MCF 10A (cell line): ENCODE measurements at regions not wholly inside any gene's neighbourhood (a gene's known extent, or its start where the extent isn't known, plus 50 kb on each side); places are given as distances from the start of the nearest gene placed in this dataset.

ENCODE experiments used
- BruUV-seq: library from RNA; stranded (reverse); fragments of 400-500 nt; replicated peaks from 2 replicates; lab custom pipeline; 2021; lab: Mats Ljungman, UMichigan
- CTCF ChIA-PET: fragments of 300-600 bp; sonication (Branson Sonifier 250); formaldehyde crosslinking; extraction: SDS; loops from one replicate; lab custom pipeline; 2021; ENCODE audit warnings: antibody characterized with exemption, inconsistent platforms; lab: Yijun Ruan, JAX
- POLR2A ChIA-PET: fragments of 300-600, 350-650 bp; sonication (Branson Sonifier 250); formaldehyde crosslinking; extraction: SDS; loops from one replicate; lab custom pipeline; 2020; ENCODE audit warnings: antibody characterized with exemption, inconsistent platforms; lab: Yijun Ruan, JAX
- DNase-seq: peaks from one replicate; pipeline ENCODE4 v3.0.0-alpha.2; 2018; ENCODE audit not compliant: unreplicated experiment
- H3K27ac Mint-ChIP-seq: one replicate; pipeline ENCODE4 v1.8.0; 2022; ENCODE audit warnings: mild to moderate bottlenecking, low read depth, mixed read lengths; ENCODE audit not compliant: unreplicated experiment
- H3K27me3 Mint-ChIP-seq: one replicate; pipeline ENCODE4 v1.8.0; 2022; ENCODE audit warnings: mixed read lengths; ENCODE audit not compliant: insufficient read depth, unreplicated experiment
- H3K36me3 Mint-ChIP-seq: one replicate; pipeline ENCODE4 v1.8.0; 2022; ENCODE audit warnings: mild to moderate bottlenecking, moderate library complexity, mixed read lengths; ENCODE audit not compliant: insufficient read depth, unreplicated experiment
- H3K4me1 Mint-ChIP-seq: one replicate; pipeline ENCODE4 v1.8.0; 2022; ENCODE audit warnings: mixed read lengths; ENCODE audit not compliant: insufficient read depth, unreplicated experiment
- H3K4me3 Mint-ChIP-seq: one replicate; pipeline ENCODE4 v1.8.0; 2022; ENCODE audit warnings: mild to moderate bottlenecking, moderate library complexity, mixed read lengths; ENCODE audit not compliant: unreplicated experiment
- H3K9me3 Mint-ChIP-seq: one replicate; pipeline ENCODE4 v1.8.0; 2022; ENCODE audit warnings: mixed read lengths; ENCODE audit not compliant: unreplicated experiment
- intact Hi-C: fragments of 100-400 bp; cut with micrococcal nuclease; formaldehyde crosslinking; loops from 2 replicates; pipeline ENCODE4 v1.14.1; 2022
- TF ChIP-seq, protein P1 (sequence below): fragments of 200-600 bp; IDR thresholded peaks from one replicate; pipeline ENCODE4 v1.8.0; 2022; ENCODE audit warnings: antibody characterized with exemption, mild to moderate bottlenecking; ENCODE audit not compliant: unreplicated experiment

DNA sequence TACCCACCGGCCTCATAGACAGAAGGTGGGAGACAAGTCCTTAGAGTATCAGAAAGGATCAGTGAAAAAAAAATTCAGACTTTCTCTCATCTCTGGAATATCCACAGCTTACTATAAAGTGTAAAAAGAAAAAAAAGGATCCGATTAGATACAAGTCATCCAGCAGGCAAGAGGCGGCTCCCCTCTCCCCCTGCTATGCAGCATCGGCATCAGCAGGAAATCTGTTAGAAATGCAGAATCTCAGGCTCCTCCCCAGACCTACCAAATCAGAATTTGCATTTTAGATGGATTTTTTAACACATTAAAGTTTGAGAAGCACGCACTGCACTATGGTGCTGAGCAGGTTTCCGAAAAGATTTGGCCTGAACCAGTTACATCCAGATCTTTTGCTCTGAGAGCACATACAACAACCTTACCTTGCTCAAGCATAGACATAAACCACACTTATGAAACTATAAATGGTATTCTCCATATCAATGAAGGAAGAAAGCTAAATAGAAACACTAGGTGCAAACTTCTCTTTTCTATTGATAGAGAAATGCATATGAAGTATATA is 117.0 kb upstream of the POU3F2 start:
- intact Hi-C loops, result no loop called here
- no TSS peak for BruUV-seq
- ChIA-PET POLR2A (no interaction called here), CTCF (interaction anchor here (0.7 kb wide), 1 partner anchor 1031 kb away, joined by 3 read pairs; no protein-coding TSS in a partner anchor)
- no peak overlapping the region for H3K27ac Mint-ChIP-seq
- H3K9me3 Mint-ChIP-seq, result no peaks in the 10 kb centered on the region
- H3K36me3 Mint-ChIP-seq, result no peaks in the 10 kb centered on the region
- no peak overlapping the region for H3K4me3 Mint-ChIP-seq
- peaks cover 65% of the 10 kb centered on the region for H3K27me3 Mint-ChIP-seq
- DNase-seq, result no peak
- no peaks in the 10 kb centered on the region for H3K4me1 Mint-ChIP-seq
- TF ChIP-seq, protein P1, sequence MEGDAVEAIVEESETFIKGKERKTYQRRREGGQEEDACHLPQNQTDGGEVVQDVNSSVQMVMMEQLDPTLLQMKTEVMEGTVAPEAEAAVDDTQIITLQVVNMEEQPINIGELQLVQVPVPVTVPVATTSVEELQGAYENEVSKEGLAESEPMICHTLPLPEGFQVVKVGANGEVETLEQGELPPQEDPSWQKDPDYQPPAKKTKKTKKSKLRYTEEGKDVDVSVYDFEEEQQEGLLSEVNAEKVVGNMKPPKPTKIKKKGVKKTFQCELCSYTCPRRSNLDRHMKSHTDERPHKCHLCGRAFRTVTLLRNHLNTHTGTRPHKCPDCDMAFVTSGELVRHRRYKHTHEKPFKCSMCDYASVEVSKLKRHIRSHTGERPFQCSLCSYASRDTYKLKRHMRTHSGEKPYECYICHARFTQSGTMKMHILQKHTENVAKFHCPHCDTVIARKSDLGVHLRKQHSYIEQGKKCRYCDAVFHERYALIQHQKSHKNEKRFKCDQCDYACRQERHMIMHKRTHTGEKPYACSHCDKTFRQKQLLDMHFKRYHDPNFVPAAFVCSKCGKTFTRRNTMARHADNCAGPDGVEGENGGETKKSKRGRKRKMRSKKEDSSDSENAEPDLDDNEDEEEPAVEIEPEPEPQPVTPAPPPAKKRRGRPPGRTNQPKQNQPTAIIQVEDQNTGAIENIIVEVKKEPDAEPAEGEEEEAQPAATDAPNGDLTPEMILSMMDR, result no peak

DNA sequence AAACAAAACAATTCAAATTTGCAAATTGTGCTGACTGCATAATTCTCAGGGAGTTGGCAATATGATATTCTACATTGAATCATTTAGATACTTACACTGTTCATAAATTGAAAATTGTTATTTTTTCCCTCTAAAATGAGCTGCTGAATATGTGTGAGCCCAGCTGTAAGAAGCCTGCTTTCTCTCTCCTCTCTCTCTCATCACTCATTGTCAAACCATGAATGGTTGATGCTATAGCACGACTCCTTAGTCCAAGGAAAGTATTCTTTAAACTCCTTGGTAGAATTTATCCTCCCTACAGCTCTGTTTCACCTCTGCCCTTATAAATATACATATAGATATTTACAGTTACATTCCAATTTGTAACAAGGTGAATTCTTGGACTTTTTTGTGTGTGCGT is 116.4 kb upstream of the POU3F2 start:
- Mint-ChIP-seq H3K4me1 (no peaks in the 10 kb centered on the region), H3K9me3 (no peaks in the 10 kb centered on the region), H3K27ac (no peak overlapping the region), H3K4me3 (no peak overlapping the region), H3K27me3 (peaks cover 65% of the 10 kb centered on the region), H3K36me3 (no peaks in the 10 kb centered on the region)
- no peak for DNase-seq
- intact Hi-C loops, result no loop called here
- BruUV-seq, result no TSS peak
- ChIA-PET POLR2A (no interaction called here), CTCF (interaction anchor here (0.7 kb wide), 1 partner anchor 1031 kb away, joined by 3 read pairs; no protein-coding TSS in a partner anchor)
- TF ChIP-seq, protein P1, result no peak

DNA sequence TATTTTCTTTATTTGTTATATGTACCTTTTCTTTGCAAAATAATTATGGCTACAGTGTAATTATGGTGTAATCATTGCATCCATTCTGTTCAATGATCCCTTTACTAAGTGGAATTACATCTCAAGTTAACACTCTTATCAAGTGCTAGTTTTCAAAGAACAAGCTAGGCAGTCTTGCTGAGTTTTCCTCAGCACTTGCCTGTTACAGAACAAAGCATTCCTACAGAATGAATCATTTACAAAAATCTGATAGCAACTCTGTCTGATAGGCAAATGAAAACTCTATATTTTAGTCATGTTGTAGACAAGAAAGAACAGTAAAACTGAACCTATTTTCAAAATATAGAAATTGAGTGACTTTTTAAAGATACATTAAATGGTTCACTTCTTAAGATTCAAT is 109.8 kb upstream of the POU3F2 start:
- POLR2A ChIA-PET, result no interaction called here
- intact Hi-C loops, result no loop called here
- BruUV-seq, result no TSS peak
- Mint-ChIP-seq H3K4me1 (no peaks in the 10 kb centered on the region), H3K27ac (no peak overlapping the region), H3K9me3 (no peaks in the 10 kb centered on the region), H3K4me3 (no peak overlapping the region), H3K36me3 (no peaks in the 10 kb centered on the region), H3K27me3 (peaks cover 27% of the 10 kb centered on the region)
- DNase-seq, result no peak
- CTCF ChIA-PET, result interaction anchor here (1.1 kb wide), 1 partner anchor 427 kb away, joined by 3 read pairs; no protein-coding TSS in a partner anchor
- TF ChIP-seq, protein P1, result no peak

DNA sequence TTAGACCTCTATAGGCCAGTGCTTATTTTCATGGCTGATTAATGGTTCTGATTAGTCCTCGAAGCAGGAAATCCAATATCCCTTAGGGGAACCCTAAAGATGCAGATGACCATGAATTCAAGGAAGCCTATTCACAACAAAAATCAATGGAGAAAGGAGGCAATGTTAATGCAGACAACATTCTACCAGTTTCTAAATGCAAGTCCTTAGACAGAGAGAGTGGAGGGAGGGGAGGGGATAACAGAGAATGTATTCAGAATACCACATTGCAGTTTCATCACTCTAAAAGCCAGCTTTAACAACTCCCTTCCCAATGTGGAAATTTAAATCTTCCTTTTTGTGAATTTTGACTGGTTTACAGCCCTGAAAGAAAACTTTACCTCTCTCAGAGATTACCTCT is 87.1 kb upstream of the POU3F2 start:
- ChIA-PET CTCF (no interaction called here), POLR2A (no interaction called here)
- no TSS peak for BruUV-seq
- peaks cover 23% of the 10 kb centered on the region for H3K27me3 Mint-ChIP-seq
- H3K4me1 Mint-ChIP-seq, result no peaks in the 10 kb centered on the region
- no peak overlapping the region for H3K27ac Mint-ChIP-seq
- intact Hi-C loops, result no loop called here
- TF ChIP-seq, protein P1, result no peak
- H3K9me3 Mint-ChIP-seq, result peaks cover 10% of the 10 kb centered on the region
- no peak overlapping the region for H3K4me3 Mint-ChIP-seq
- no peaks in the 10 kb centered on the region for H3K36me3 Mint-ChIP-seq
- no peak for DNase-seq
